ENCODE measurements at regions not wholly inside any gene's neighbourhood (a gene's known extent, or its start where the extent isn't known, plus 50 kb on each side); places are given as distances from the start of the nearest gene placed in this dataset.

- peaks cover 41% of the 10 kb centered on the region for H3K27me3 Mint-ChIP-seq (ENCODE audit: low read depth)
- H3K9me3 Mint-ChIP-seq = peaks cover 91% of the 10 kb centered on the region
- ChIA-PET POLR2A (no interaction called here), CTCF (no interaction called here)
- H3K36me3 Mint-ChIP-seq = peaks cover 81% of the 10 kb centered on the region
- no peak overlapping the region for H3K27ac Mint-ChIP-seq
- TF ChIP-seq ZNF416 (CRISPR knock-in tag; IDR thresholded peaks at IDR 0.05) (no peak), SMAD4 (CRISPR knock-in tag; IDR thresholded peaks at IDR 0.05) (no peak), ZBTB21 (CRISPR knock-in tag; IDR thresholded peaks at IDR 0.05; ENCODE audit: borderline replicate concordance) (no peak), MYBL2 (CRISPR knock-in tag; IDR thresholded peaks at IDR 0.05) (no peak), NFATC4 (CRISPR knock-in tag; IDR thresholded peaks at IDR 0.05) (no peak)
- no peak overlapping the region for H3K4me3 Mint-ChIP-seq
- ATAC-seq = no peak
- no peaks in the 10 kb centered on the region for H3K4me1 Mint-ChIP-seq
- no peak for DNase-seq (ENCODE audit: low spot score)
These were observed 72.8 kb downstream of the CMPK2 start for GRCh38 chr2:6792883-6793282.

DNA sequence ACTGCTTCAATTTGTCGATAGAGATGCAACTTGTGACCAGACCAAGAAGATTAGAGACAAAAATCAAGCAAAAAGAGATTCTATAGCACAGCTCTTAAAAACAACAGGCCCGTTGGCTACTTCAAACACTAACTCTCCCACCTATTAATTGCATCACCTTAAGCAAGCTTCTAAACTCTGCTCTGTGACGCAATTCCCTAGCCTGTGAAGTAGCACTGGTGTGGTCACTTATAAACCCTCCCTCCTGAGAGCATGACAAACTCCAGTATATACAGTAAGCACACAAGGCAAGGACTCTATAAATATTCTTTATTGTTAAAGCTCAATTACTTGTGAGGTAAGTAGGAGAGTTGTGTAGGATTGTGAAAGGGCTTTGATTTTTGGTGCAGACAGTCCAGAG is 72.3 kb downstream of the CMPK2 start:
- ChIA-PET POLR2A (no interaction called here), CTCF (no interaction called here)
- Mint-ChIP-seq H3K27me3 (ENCODE audit: low read depth) (peaks cover 41% of the 10 kb centered on the region), H3K36me3 (peaks cover 82% of the 10 kb centered on the region), H3K4me1 (no peaks in the 10 kb centered on the region), H3K4me3 (no peak overlapping the region), H3K27ac (no peak overlapping the region), H3K9me3 (peaks cover 92% of the 10 kb centered on the region)
- ATAC-seq = no peak
- TF ChIP-seq NR2C2 (CRISPR knock-in tag; IDR thresholded peaks at IDR 0.05) (no peak), GABPB1 (CRISPR knock-in tag; IDR thresholded peaks at IDR 0.05) (peak; percentile 75)
- no peak for DNase-seq (ENCODE audit: low spot score)

DNA sequence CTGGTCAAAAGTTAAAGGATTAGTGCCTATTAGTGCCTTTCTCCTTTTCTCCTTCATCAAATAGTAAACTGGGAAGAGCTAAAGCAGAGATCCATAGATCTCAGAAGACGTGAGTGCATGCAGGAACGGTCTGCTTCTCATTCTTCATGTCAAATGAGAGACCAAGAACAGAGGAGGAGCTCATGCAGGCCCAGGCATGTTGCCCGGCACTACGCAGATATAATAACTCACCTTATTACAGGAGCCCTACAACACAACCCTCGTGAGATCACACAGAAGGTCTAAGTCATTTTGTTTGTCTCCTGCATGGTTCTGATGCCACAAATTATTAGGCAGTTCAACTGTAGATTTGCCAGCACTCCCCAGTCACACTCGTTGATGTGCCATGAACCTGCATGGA is 71.8 kb downstream of the CMPK2 start:
- Mint-ChIP-seq H3K4me1 (no peaks in the 10 kb centered on the region), H3K4me3 (no peak overlapping the region), H3K27me3 (ENCODE audit: low read depth) (peaks cover 43% of the 10 kb centered on the region), H3K9me3 (peaks cover 94% of the 10 kb centered on the region), H3K27ac (no peak overlapping the region), H3K36me3 (peaks cover 86% of the 10 kb centered on the region)
- ChIA-PET CTCF (no interaction called here), POLR2A (no interaction called here)
- ATAC-seq (no peak), DNase-seq (ENCODE audit: low spot score) (no peak)
- TF ChIP-seq, protein P1, sequence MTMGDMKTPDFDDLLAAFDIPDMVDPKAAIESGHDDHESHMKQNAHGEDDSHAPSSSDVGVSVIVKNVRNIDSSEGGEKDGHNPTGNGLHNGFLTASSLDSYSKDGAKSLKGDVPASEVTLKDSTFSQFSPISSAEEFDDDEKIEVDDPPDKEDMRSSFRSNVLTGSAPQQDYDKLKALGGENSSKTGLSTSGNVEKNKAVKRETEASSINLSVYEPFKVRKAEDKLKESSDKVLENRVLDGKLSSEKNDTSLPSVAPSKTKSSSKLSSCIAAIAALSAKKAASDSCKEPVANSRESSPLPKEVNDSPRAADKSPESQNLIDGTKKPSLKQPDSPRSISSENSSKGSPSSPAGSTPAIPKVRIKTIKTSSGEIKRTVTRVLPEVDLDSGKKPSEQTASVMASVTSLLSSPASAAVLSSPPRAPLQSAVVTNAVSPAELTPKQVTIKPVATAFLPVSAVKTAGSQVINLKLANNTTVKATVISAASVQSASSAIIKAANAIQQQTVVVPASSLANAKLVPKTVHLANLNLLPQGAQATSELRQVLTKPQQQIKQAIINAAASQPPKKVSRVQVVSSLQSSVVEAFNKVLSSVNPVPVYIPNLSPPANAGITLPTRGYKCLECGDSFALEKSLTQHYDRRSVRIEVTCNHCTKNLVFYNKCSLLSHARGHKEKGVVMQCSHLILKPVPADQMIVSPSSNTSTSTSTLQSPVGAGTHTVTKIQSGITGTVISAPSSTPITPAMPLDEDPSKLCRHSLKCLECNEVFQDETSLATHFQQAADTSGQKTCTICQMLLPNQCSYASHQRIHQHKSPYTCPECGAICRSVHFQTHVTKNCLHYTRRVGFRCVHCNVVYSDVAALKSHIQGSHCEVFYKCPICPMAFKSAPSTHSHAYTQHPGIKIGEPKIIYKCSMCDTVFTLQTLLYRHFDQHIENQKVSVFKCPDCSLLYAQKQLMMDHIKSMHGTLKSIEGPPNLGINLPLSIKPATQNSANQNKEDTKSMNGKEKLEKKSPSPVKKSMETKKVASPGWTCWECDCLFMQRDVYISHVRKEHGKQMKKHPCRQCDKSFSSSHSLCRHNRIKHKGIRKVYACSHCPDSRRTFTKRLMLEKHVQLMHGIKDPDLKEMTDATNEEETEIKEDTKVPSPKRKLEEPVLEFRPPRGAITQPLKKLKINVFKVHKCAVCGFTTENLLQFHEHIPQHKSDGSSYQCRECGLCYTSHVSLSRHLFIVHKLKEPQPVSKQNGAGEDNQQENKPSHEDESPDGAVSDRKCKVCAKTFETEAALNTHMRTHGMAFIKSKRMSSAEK (CRISPR knock-in tag; IDR thresholded peaks at IDR 0.05; ENCODE audit: borderline replicate concordance) = no peak
- TF ChIP-seq NR1H2 (CRISPR knock-in tag; IDR thresholded peaks at IDR 0.05) (no peak), NR2C2 (CRISPR knock-in tag; IDR thresholded peaks at IDR 0.05) (no peak), FOXK1 (CRISPR knock-in tag; IDR thresholded peaks at IDR 0.05) (no peak), GABPB1 (CRISPR knock-in tag; IDR thresholded peaks at IDR 0.05) (no peak), NR3C1 (CRISPR knock-in tag; conservative IDR thresholded peaks at IDR 0.05; ENCODE audit: low read depth) (no peak), ETV6 (CRISPR knock-in tag; IDR thresholded peaks at IDR 0.05) (no peak), FOXJ3 (CRISPR knock-in tag; IDR thresholded peaks at IDR 0.05; ENCODE audit: borderline replicate concordance) (no peak), NFYB (CRISPR knock-in tag; conservative IDR thresholded peaks at IDR 0.05; ENCODE audit: low read depth) (no peak), ESRRA (CRISPR knock-in tag; IDR thresholded peaks at IDR 0.05; ENCODE audit: borderline replicate concordance) (no peak), PRDM15 (CRISPR knock-in tag; IDR thresholded peaks at IDR 0.05) (no peak), ZNF232 (CRISPR knock-in tag; IDR thresholded peaks at IDR 0.05) (no peak)
- TF ChIP-seq, protein P2, sequence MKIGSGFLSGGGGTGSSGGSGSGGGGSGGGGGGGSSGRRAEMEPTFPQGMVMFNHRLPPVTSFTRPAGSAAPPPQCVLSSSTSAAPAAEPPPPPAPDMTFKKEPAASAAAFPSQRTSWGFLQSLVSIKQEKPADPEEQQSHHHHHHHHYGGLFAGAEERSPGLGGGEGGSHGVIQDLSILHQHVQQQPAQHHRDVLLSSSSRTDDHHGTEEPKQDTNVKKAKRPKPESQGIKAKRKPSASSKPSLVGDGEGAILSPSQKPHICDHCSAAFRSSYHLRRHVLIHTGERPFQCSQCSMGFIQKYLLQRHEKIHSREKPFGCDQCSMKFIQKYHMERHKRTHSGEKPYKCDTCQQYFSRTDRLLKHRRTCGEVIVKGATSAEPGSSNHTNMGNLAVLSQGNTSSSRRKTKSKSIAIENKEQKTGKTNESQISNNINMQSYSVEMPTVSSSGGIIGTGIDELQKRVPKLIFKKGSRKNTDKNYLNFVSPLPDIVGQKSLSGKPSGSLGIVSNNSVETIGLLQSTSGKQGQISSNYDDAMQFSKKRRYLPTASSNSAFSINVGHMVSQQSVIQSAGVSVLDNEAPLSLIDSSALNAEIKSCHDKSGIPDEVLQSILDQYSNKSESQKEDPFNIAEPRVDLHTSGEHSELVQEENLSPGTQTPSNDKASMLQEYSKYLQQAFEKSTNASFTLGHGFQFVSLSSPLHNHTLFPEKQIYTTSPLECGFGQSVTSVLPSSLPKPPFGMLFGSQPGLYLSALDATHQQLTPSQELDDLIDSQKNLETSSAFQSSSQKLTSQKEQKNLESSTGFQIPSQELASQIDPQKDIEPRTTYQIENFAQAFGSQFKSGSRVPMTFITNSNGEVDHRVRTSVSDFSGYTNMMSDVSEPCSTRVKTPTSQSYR (CRISPR knock-in tag; IDR thresholded peaks at IDR 0.05) = no peak
- TF ChIP-seq, protein P3, sequence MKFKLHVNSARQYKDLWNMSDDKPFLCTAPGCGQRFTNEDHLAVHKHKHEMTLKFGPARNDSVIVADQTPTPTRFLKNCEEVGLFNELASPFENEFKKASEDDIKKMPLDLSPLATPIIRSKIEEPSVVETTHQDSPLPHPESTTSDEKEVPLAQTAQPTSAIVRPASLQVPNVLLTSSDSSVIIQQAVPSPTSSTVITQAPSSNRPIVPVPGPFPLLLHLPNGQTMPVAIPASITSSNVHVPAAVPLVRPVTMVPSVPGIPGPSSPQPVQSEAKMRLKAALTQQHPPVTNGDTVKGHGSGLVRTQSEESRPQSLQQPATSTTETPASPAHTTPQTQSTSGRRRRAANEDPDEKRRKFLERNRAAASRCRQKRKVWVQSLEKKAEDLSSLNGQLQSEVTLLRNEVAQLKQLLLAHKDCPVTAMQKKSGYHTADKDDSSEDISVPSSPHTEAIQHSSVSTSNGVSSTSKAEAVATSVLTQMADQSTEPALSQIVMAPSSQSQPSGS (CRISPR knock-in tag; IDR thresholded peaks at IDR 0.05; ENCODE audit: borderline replicate concordance, low read depth) = no peak

Measured in WTC11 (cell line).